GM20431 (cell line): ENCODE measurements at regions not wholly inside any gene's neighbourhood (a gene's known extent, or its start where the extent isn't known, plus 50 kb on each side); places are given as distances from the start of the nearest gene placed in this dataset.
"Not testable (repeated sequence)": the region's sequence is repeated elsewhere in the genome, so short reads cannot be mapped to it uniquely, and the experiment has no call there.

Experiments
- in situ Hi-C: fragments of 300-500 bp; cut with MseI, MboI; formaldehyde crosslinking; loops from one replicate; pipeline ENCODE4 v1.15.0; 2020; ENCODE audit warnings: low sequenced_read_pairs; ENCODE audit not compliant: unreplicated experiment

- in situ Hi-C loops, result no loop called here
Measured at GRCh38 chr5:153157156-153157555, 333.3 kb upstream of the GRIA1 start.

- in situ Hi-C loops, result no loop called here
Measured at GRCh38 chr5:153158608-153159007, 331.9 kb upstream of the GRIA1 start.

- in situ Hi-C loops, result no loop called here
Measured at GRCh38 chr5:153159616-153160015, 330.9 kb upstream of the GRIA1 start.

GRCh38 chr5:153168241-153168640 lies 322.2 kb upstream of the GRIA1 start:
- in situ Hi-C loops, result no loop called here

GRCh38 chr5:153187503-153187902 lies 303.0 kb upstream of the GRIA1 start:
- in situ Hi-C loops, result no loop called here

DNA sequence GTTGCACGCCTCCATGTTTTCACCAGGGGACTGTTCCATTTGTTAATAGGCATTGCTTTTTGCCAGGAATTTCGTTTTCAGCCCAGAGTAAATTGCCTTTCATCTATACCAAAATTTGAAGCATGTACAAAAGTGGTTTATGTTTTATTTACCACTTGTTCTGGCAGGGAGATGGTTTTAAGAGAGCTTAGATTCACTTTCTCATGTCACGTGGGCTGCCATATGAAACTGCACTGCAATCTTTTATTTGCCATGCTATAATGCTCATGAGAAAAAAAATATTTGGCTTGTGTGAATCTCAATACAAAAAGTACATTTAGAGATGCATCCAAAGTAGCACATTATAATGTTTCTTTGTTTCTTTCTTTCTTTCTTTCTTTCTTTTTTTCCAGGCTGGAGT lies 284.1 kb upstream of the GRIA1 start:
- in situ Hi-C loops, result no loop called here

DNA sequence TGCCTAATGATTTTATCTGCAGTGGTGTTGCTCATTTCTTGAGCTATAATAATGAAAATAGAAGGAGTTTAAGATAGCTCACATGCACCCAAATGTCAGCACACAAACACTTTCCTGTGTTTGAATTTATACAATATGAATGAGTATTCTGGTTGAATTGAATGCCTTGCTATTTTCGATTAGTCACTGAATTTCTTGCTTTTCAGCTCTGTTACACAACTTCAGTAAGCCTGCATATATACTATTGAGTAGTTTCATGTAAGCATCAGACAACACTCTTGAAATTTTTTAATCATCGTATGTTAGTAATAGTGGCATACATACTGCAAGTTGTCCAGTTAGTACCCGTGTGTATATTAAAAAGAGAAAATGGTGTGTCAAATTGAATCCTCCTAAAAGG lies 281.5 kb upstream of the GRIA1 start:
- in situ Hi-C loops, result no loop called here

DNA sequence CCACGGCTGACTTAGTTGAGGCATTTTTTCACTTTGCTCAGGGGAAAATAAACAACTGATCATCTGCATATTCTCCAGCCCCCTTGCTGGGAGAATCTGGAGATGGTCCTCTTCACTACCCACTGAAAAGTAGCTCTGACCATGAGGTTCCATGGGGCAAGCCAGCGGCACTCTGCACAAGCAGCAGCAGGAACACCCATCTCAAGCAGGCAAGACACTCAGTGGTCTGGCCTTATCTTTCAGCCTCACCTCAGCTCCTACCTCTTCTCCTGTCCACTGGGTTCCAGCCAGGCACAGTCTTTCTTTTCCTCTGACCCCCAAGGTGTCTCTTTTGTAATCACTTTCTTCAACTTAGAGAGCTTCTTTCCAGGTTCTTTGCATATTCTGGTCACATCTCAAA lies 280.8 kb upstream of the GRIA1 start:
- in situ Hi-C loops, result no loop called here

GRCh38 chr5:153211076-153211475 lies 279.4 kb upstream of the GRIA1 start:
- in situ Hi-C loops, result no loop called here

DNA sequence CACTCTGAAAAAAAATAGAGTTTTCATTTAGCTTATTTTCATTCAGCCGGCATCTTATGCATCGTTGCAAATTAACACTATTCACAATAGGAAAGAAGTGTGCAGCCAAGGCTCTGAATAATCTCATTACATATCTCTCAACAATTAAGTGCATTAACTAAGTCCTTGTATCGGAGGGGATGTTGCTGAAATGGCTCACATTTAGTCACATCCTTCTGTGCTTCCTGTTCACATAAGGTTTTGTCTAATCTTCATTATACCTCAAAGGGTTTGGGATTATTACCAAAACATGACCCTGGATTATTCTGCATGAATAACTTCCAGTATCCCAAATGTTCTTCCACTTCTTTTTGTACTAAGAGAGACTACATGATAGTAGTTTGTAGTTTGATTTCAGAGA lies 278.0 kb upstream of the GRIA1 start:
- in situ Hi-C loops, result no loop called here

DNA sequence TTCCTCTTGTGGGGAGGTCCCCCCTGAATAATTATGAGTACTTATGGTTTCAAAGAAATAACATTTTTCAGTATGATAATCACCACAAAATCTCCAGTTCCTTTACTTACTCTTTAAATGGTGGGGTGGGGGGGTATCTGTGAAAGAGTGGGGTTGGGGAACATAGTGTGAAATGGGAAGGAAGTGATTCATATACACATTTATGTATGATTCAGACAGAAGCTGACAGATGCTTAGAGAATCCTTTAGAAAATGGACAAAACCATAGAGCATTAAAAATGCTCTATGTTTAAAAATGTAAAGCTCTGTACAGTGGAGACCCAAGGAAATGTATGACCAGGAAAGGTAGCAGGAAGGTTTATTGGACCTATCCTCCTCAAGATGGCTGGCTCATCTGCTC lies 267.5 kb upstream of the GRIA1 start:
- in situ Hi-C loops, result no loop called here

- in situ Hi-C loops, result no loop called here
Measured at GRCh38 chr5:153223376-153223775, 267.1 kb upstream of the GRIA1 start.

DNA sequence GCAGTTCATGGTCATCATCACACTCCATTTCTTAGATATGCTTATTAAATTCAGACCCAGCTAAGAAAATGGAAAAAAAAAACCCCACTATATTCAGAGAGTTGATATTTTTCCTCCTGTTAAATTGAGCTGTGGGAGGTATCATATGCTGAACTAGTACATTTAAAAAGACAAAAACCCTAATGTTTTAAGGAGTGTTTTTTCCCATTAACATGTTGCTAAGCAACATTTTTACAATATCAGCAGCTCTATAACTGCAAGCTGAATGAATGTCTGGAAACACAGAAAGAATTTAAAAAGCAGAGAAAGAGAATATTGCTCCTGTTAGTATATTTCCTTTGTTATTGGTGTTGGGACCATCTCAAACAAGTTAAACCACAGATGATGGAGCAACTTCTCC lies 265.8 kb upstream of the GRIA1 start:
- in situ Hi-C loops, result no loop called here

GRCh38 chr5:153233933-153234332 lies 256.5 kb upstream of the GRIA1 start:
- in situ Hi-C loops, result no loop called here

GRCh38 chr5:153236319-153236718 lies 254.2 kb upstream of the GRIA1 start:
- in situ Hi-C loops, result no loop called here

GRCh38 chr5:153237671-153238332 lies 252.7 kb upstream of the GRIA1 start:
- in situ Hi-C loops, result no loop called here

GRCh38 chr5:153257381-153257780 lies 233.1 kb upstream of the GRIA1 start:
- in situ Hi-C loops, result no loop called here

GRCh38 chr5:153258469-153258868 lies 232.0 kb upstream of the GRIA1 start:
- in situ Hi-C loops, result no loop called here

- in situ Hi-C loops, result no loop called here
Measured at GRCh38 chr5:153267506-153267905, 223.0 kb upstream of the GRIA1 start.

- in situ Hi-C loops, result no loop called here
Measured at GRCh38 chr5:153275695-153276094, 214.8 kb upstream of the GRIA1 start.

GRCh38 chr5:153276151-153276550 lies 214.3 kb upstream of the GRIA1 start:
- in situ Hi-C loops, result no loop called here

- in situ Hi-C loops, result not testable (repeated sequence)
Measured at GRCh38 chr5:153296251-153296844, 194.1 kb upstream of the GRIA1 start.
